B cell (primary cell): ENCODE measurements at regions not wholly inside any gene's neighbourhood (a gene's known extent, or its start where the extent isn't known, plus 50 kb on each side); places are given as distances from the start of the nearest gene placed in this dataset.

Experiments
- CTCF ChIP-seq: fragments of 200-600 bp; IDR thresholded peaks from one replicate; pipeline ENCODE4 v1.8.0; 2022; ENCODE audit warnings: antibody characterized with exemption, mild to moderate bottlenecking
- EZH2 ChIP-seq: IDR thresholded peaks from 2 replicates; pipeline ENCODE4 v1.6.1; 2012; ENCODE audit warnings: borderline replicate concordance, low read depth, mild to moderate bottlenecking, moderate library complexity, low read length; ENCODE audit not compliant: insufficient read depth, poor library complexity, severe bottlenecking

GRCh38 chr1:115501476-115501875, 140.3 kb upstream of the VANGL1 start:
- TF ChIP-seq CTCF (no peak), EZH2 (no peak)
